ENCODE measurements at regions not wholly inside any gene's neighbourhood (a gene's known extent, or its start where the extent isn't known, plus 50 kb on each side); places are given as distances from the start of the nearest gene placed in this dataset.

DNA sequence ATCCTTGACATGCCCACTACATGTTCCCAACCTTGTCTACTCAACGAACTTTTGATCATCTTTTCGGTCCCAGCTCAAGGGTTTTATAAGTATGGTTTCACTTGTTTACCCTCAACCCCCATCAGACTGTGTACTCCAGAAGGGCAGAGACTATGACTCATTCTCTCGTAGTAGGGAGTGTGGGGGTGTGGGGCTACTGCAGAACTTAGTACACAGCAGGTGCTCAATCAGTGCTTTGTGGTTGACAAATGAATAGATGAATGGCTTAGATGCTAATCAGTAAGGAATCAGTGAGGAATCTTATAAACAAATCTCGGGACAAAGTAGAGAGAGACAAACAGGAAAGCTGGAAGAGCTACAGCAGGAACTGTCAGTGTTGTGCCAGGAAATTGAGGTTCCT is 151.7 kb upstream of the PLET1 start:
- TF ChIP-seq POLR2AphosphoS5 (IDR thresholded peaks at IDR 0.05; ENCODE audit: low read depth, low read length), result no peak
- no peak for TF ChIP-seq TCF7L2 (IDR thresholded peaks at IDR 0.05; ENCODE audit: low read depth, low read length)
- no peak for TF ChIP-seq SIN3A (IDR thresholded peaks at IDR 0.05; ENCODE audit: borderline replicate concordance, insufficient read depth, low read depth, low read length)
- TF ChIP-seq, protein P1, sequence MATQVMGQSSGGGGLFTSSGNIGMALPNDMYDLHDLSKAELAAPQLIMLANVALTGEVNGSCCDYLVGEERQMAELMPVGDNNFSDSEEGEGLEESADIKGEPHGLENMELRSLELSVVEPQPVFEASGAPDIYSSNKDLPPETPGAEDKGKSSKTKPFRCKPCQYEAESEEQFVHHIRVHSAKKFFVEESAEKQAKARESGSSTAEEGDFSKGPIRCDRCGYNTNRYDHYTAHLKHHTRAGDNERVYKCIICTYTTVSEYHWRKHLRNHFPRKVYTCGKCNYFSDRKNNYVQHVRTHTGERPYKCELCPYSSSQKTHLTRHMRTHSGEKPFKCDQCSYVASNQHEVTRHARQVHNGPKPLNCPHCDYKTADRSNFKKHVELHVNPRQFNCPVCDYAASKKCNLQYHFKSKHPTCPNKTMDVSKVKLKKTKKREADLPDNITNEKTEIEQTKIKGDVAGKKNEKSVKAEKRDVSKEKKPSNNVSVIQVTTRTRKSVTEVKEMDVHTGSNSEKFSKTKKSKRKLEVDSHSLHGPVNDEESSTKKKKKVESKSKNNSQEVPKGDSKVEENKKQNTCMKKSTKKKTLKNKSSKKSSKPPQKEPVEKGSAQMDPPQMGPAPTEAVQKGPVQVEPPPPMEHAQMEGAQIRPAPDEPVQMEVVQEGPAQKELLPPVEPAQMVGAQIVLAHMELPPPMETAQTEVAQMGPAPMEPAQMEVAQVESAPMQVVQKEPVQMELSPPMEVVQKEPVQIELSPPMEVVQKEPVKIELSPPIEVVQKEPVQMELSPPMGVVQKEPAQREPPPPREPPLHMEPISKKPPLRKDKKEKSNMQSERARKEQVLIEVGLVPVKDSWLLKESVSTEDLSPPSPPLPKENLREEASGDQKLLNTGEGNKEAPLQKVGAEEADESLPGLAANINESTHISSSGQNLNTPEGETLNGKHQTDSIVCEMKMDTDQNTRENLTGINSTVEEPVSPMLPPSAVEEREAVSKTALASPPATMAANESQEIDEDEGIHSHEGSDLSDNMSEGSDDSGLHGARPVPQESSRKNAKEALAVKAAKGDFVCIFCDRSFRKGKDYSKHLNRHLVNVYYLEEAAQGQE (IDR thresholded peaks at IDR 0.05; ENCODE audit: insufficient read depth in 1 of 2, low read depth in 2 of 2, low read length in 1 of 2), result no peak
- TF ChIP-seq, protein P2, sequence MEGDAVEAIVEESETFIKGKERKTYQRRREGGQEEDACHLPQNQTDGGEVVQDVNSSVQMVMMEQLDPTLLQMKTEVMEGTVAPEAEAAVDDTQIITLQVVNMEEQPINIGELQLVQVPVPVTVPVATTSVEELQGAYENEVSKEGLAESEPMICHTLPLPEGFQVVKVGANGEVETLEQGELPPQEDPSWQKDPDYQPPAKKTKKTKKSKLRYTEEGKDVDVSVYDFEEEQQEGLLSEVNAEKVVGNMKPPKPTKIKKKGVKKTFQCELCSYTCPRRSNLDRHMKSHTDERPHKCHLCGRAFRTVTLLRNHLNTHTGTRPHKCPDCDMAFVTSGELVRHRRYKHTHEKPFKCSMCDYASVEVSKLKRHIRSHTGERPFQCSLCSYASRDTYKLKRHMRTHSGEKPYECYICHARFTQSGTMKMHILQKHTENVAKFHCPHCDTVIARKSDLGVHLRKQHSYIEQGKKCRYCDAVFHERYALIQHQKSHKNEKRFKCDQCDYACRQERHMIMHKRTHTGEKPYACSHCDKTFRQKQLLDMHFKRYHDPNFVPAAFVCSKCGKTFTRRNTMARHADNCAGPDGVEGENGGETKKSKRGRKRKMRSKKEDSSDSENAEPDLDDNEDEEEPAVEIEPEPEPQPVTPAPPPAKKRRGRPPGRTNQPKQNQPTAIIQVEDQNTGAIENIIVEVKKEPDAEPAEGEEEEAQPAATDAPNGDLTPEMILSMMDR (IDR thresholded peaks at IDR 0.05), result no peak
- POLR2A ChIA-PET, result no interaction called here
- H3K36me3 ChIP-seq (ENCODE audit: control insufficient read depth, insufficient read depth, low read length), result no peaks in the 10 kb centered on the region
- peaks cover 10% of the 10 kb centered on the region; the same call in 1 of the 2 replicates for H3K27me3 ChIP-seq (ENCODE audit: control insufficient read depth, insufficient read depth, low read length)
- H3K9me3 ChIP-seq (ENCODE audit: control insufficient read depth, insufficient read depth, low read depth, low read length), result peaks cover 6% of the 10 kb centered on the region; the same call in 1 of the 2 replicates
- H3K27ac ChIP-seq (ENCODE audit: low read length), result no peak overlapping the region
- CTCF ChIA-PET, result no interaction called here
- in situ Hi-C loops (cut with HindIII; ENCODE audit: low pct_unique_long_range_greater_than_20kb, low sequenced_read_pairs), result no loop called here
- ATAC-seq (no peak), DNase-seq (ENCODE audit: low read depth, low spot score) (no peak)
- no peak overlapping the region for H3K4me3 ChIP-seq (ENCODE audit: low read depth in 2 of 2, low read length in 2 of 2)
- BruUV-seq (replicated peaks), result no TSS peak
- intact Hi-C loops (cut with micrococcal nuclease; ENCODE audit: unreplicated experiment), result no loop called here
- no peaks in the 10 kb centered on the region for H3K4me1 ChIP-seq (ENCODE audit: control insufficient read depth, insufficient read depth, low read length)

DNA sequence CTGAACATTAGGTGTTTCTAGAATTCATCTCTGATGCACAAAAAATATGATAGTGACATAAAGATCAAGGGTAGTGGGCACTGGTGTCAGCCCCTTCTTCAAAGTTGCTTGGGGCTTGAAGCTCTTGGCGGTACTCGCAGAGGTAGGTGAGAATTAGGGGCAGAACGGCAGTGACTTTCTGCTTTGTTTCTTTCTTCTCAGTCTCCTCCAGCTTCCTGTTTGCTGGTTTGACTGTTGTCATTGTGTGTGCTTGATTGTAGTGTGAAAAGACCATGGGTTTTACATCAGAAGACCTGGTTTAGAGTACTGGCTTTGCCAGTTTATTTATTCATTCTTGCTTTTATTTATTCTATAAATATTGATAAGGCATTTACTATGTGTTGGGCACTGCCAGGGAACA is 156.7 kb upstream of the PLET1 start:
- ChIA-PET POLR2A (no interaction called here), CTCF (no interaction called here)
- TF ChIP-seq POLR2AphosphoS5 (IDR thresholded peaks at IDR 0.05; ENCODE audit: low read depth, low read length) (no peak), TCF7L2 (IDR thresholded peaks at IDR 0.05; ENCODE audit: low read depth, low read length) (no peak), SIN3A (IDR thresholded peaks at IDR 0.05; ENCODE audit: borderline replicate concordance, insufficient read depth, low read depth, low read length) (no peak)
- TF ChIP-seq, protein P2 (IDR thresholded peaks at IDR 0.05), result no peak
- TF ChIP-seq, protein P1 (IDR thresholded peaks at IDR 0.05; ENCODE audit: insufficient read depth in 1 of 2, low read depth in 2 of 2, low read length in 1 of 2), result no peak
- Histone ChIP-seq H3K4me1 (ENCODE audit: control insufficient read depth, insufficient read depth, low read length) (no peaks in the 10 kb centered on the region), H3K4me3 (ENCODE audit: low read depth in 2 of 2, low read length in 2 of 2) (no peak overlapping the region), H3K27ac (ENCODE audit: low read length) (no peak overlapping the region), H3K27me3 (ENCODE audit: control insufficient read depth, insufficient read depth, low read length) (0 out of 2 replicates have a peak, but pooled peaks cover 4% of the 10 kb centered on the region), H3K36me3 (ENCODE audit: control insufficient read depth, insufficient read depth, low read length) (no peaks in the 10 kb centered on the region), H3K9me3 (ENCODE audit: control insufficient read depth, insufficient read depth, low read depth, low read length) (peaks cover 6% of the 10 kb centered on the region; the same call in 1 of the 2 replicates)
- no TSS peak for BruUV-seq (replicated peaks)
- in situ Hi-C loops (cut with HindIII; ENCODE audit: low pct_unique_long_range_greater_than_20kb, low sequenced_read_pairs), result no loop called here
- no peak for ATAC-seq
- intact Hi-C loops (cut with micrococcal nuclease; ENCODE audit: unreplicated experiment), result no loop called here
- no peak for DNase-seq (ENCODE audit: low read depth, low spot score)
